CD8-positive, alpha-beta memory T cell (primary cell): ENCODE measurements at regions not wholly inside any gene's neighbourhood (a gene's known extent, or its start where the extent isn't known, plus 50 kb on each side); places are given as distances from the start of the nearest gene placed in this dataset.

Experiments
- CTCF ChIA-PET: fragments of 350-600 bp; sonication (Branson Sonifier 250); formaldehyde crosslinking; loops from one replicate; lab custom pipeline; 2021; ENCODE audit warnings: antibody characterized with exemption; lab: Charles Lee
- POLR2A ChIA-PET: fragments of 350-600 bp; sonication (Branson Sonifier 250); formaldehyde crosslinking; loops from one replicate; lab custom pipeline; 2021; ENCODE audit warnings: antibody characterized with exemption; lab: Charles Lee
- DNase-seq, 5 donors: peaks; one replicate each; pipeline versions ENCODE4 v3.0.0 to v3.0.0-alpha.2; 2020 to 2022; ENCODE audit warnings: mixed read lengths in 1 of 5
- H3K27ac ChIP-seq: one replicate; pipeline ENCODE4 v1.7.0; 2013; ENCODE audit warnings: low read depth, mild to moderate bottlenecking, low read length, moderate library complexity
- H3K27me3 ChIP-seq: 2 replicates; pipeline ENCODE4 v1.7.0; 2013; ENCODE audit warnings: low read length, mild to moderate bottlenecking; ENCODE audit not compliant: insufficient read depth, poor library complexity, severe bottlenecking
- H3K36me3 ChIP-seq: 2 replicates; pipeline ENCODE4 v1.7.0; 2013; ENCODE audit warnings: mild to moderate bottlenecking, low read length, moderate library complexity; ENCODE audit not compliant: insufficient read depth
- H3K4me1 ChIP-seq: 2 replicates; pipeline ENCODE4 v1.7.0; 2013; ENCODE audit warnings: mild to moderate bottlenecking, low read length, moderate library complexity; ENCODE audit not compliant: insufficient read depth
- H3K4me3 ChIP-seq: 2 replicates; pipeline ENCODE4 v1.7.0; 2013; ENCODE audit warnings: mild to moderate bottlenecking, low read length
- H3K9me3 ChIP-seq: 2 replicates; pipeline ENCODE4 v1.7.0; 2013; ENCODE audit warnings: mild to moderate bottlenecking, low read length
- H3K27ac Mint-ChIP-seq, 8 donors: one replicate each; pipeline ENCODE4 v1.8.0; 2020 to 2021; ENCODE audit warnings: mixed read lengths in 8 of 8, mild to moderate bottlenecking in 6 of 8, inconsistent platforms in 3 of 8, moderate library complexity in 3 of 8
- H3K27me3 Mint-ChIP-seq, 2 donors: one replicate each; pipeline ENCODE4 v1.8.0; 2020 to 2021; ENCODE audit warnings: mixed read lengths in 2 of 2, mild to moderate bottlenecking in 1 of 2, moderate library complexity in 1 of 2
- H3K36me3 Mint-ChIP-seq, 3 donors: one replicate each; pipeline ENCODE4 v1.8.0; 2020 to 2021; ENCODE audit warnings: mixed read lengths in 3 of 3, inconsistent platforms in 1 of 3, mild to moderate bottlenecking in 1 of 3
- H3K4me1 Mint-ChIP-seq, 3 donors: one replicate each; pipeline ENCODE4 v1.8.0; 2020 to 2021; ENCODE audit warnings: mixed read lengths in 3 of 3, inconsistent platforms in 1 of 3, mild to moderate bottlenecking in 1 of 3
- H3K4me3 Mint-ChIP-seq, 7 donors: one replicate each; pipeline ENCODE4 v1.8.0; 2020 to 2021; ENCODE audit warnings: mixed read lengths in 7 of 7, mild to moderate bottlenecking in 6 of 7, moderate library complexity in 4 of 7, inconsistent platforms in 2 of 7
- H3K9me3 Mint-ChIP-seq, 5 donors: one replicate each; pipeline ENCODE4 v1.8.0; 2020 to 2022; ENCODE audit warnings: mixed read lengths in 5 of 5, mild to moderate bottlenecking in 3 of 5, moderate library complexity in 2 of 5, inconsistent platforms in 1 of 5

DNA sequence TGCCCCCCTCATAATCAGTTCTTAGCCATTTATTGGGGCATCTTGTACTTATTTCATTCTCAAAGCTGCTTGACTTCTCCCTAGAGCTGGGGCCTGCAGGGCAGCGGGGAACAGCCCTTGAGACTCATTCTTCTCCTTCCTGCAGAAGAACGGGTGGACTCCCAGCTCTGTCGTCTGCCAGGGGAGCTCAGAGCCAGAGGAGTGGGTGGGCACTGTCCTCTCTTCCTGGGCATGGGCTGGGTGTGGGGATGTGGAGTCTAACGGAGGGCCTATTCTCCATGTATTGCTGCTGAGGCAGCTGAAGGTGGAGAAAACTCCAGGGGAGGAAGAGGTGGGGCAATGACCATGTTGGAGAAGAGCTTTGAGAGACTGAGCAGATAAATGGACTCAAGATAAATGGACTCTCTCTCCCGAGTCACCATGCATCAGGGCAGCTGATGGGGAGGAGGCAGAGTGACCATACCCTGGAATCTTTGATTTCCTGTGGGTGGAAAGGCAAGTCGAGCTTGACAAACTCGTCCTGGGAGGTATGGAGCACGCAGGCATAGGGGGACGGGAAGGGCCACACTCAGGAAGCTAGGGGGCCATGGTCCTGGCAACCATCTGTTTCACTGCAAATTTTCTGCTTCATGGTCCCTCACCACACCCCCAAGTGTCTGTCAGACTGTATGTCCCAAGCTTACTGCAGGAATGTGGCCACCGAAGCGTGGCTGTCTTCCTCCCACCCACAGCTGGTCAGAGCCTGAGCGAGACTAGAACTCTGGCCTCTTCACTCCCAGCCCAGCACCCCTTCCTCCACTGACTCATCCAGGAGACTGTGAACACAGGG lies 56.9 kb upstream of the ATP2B4 start:
- ChIA-PET POLR2A (no interaction called here), CTCF (no interaction called here)

DNA sequence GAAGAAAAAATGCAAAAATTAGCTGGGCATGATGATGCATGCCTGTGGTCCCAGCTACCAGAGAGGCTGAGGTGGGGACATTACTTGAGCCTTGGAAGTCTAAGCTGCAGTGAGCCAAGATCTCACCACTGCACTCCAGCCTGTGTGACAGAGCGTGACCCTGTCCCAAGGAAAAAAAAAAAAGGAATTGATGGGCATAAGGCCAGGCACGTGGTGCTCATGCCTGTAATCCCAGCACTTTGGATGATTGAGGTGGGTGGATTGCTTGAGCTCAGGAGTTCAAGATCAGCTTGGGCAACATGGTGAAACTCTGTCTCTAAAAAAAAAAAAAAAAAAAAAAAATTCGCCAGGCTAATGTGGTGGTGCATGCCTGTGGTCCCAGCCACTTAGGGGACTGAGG lies 55.8 kb upstream of the ATP2B4 start:
- no peaks in the 10 kb centered on the region for H3K36me3 ChIP-seq
- H3K27me3 ChIP-seq: no peaks in the 10 kb centered on the region
- Mint-ChIP-seq H3K27ac (no peak overlapping the region), H3K36me3 (no peaks in the 10 kb centered on the region), H3K4me1 (no peaks in the 10 kb centered on the region), H3K4me3 (no peak overlapping the region), H3K27me3 (peaks cover 0 to 9% of the 10 kb centered on the region in 2 donors), H3K9me3 (peaks cover 0 to 2% (median 0%) of the 10 kb centered on the region in 5 donors)
- no peak for DNase-seq
- ChIA-PET CTCF (interaction anchor here (1.6 kb wide), 1 partner anchor 23 kb away, joined by 5 read pairs; no protein-coding TSS in a partner anchor), POLR2A (no interaction called here)
- H3K4me3 ChIP-seq: no peak overlapping the region
- no peaks in the 10 kb centered on the region for H3K4me1 ChIP-seq
- no peaks in the 10 kb centered on the region for H3K9me3 ChIP-seq
- no peak overlapping the region for H3K27ac ChIP-seq

More for the DNA sequence above, 56.9 kb upstream of the ATP2B4 start:
- no peaks in the 10 kb centered on the region for H3K36me3 Mint-ChIP-seq
- H3K27ac Mint-ChIP-seq: no peak overlapping the region
- H3K27ac ChIP-seq: no peak overlapping the region
- H3K9me3 Mint-ChIP-seq: peaks cover 0 to 2% (median 0%) of the 10 kb centered on the region in 5 donors
- DNase-seq: no peak
- no peaks in the 10 kb centered on the region for H3K27me3 ChIP-seq
- no peak overlapping the region for H3K4me3 Mint-ChIP-seq
- H3K4me1 ChIP-seq: no peaks in the 10 kb centered on the region
- no peaks in the 10 kb centered on the region for H3K9me3 ChIP-seq
- no peak overlapping the region for H3K4me3 ChIP-seq
- peaks cover 0 to 9% of the 10 kb centered on the region in 2 donors for H3K27me3 Mint-ChIP-seq
- no peaks in the 10 kb centered on the region for H3K4me1 Mint-ChIP-seq
- H3K36me3 ChIP-seq: no peaks in the 10 kb centered on the region

- ChIA-PET POLR2A (no interaction called here), CTCF (interaction anchor here (1.0 to 1.7 kb wide), 3 partner anchors 22 to 130 kb away, joined by 4 to 5 read pairs (median 4); no protein-coding TSS in a partner anchor)
- Histone ChIP-seq H3K27me3 (no peaks in the 10 kb centered on the region), H3K27ac (no peak overlapping the region), H3K9me3 (no peaks in the 10 kb centered on the region), H3K4me3 (no peak overlapping the region), H3K4me1 (no peaks in the 10 kb centered on the region), H3K36me3 (no peaks in the 10 kb centered on the region)
- Mint-ChIP-seq H3K36me3 (no peaks in the 10 kb centered on the region), H3K27me3 (peaks cover 0 to 9% of the 10 kb centered on the region in 2 donors), H3K27ac (no peak overlapping the region), H3K9me3 (peaks cover 0 to 2% (median 0%) of the 10 kb centered on the region in 5 donors), H3K4me3 (no peak overlapping the region), H3K4me1 (no peaks in the 10 kb centered on the region)
- no peak for DNase-seq
Measured at GRCh38 chr1:203571661-203572060, 55.0 kb upstream of the ATP2B4 start.

GRCh38 chr1:203572134-203572625 lies 54.5 kb upstream of the ATP2B4 start:
- no peak overlapping the region for H3K4me3 ChIP-seq
- H3K4me1 ChIP-seq: no peaks in the 10 kb centered on the region
- Mint-ChIP-seq H3K4me1 (no peaks in the 10 kb centered on the region), H3K27me3 (peaks cover 0 to 7% of the 10 kb centered on the region in 2 donors), H3K4me3 (no peak overlapping the region), H3K36me3 (no peaks in the 10 kb centered on the region), H3K27ac (peak overlapping the region in 1 of 8 donors; percentile 58), H3K9me3 (peaks cover 0 to 2% (median 0%) of the 10 kb centered on the region in 5 donors)
- no peak for DNase-seq
- H3K36me3 ChIP-seq: no peaks in the 10 kb centered on the region
- H3K27ac ChIP-seq: no peak overlapping the region
- no peaks in the 10 kb centered on the region for H3K27me3 ChIP-seq
- no peaks in the 10 kb centered on the region for H3K9me3 ChIP-seq
- POLR2A ChIA-PET: no interaction called here
- CTCF ChIA-PET: interaction anchor here (1.0 to 1.7 kb wide), 3 partner anchors 21 to 129 kb away, joined by 4 to 5 read pairs (median 4); no protein-coding TSS in a partner anchor

GRCh38 chr1:203573730-203574129 lies 52.9 kb upstream of the ATP2B4 start:
- H3K27me3 Mint-ChIP-seq: peaks cover 0 to 7% of the 10 kb centered on the region in 2 donors
- CTCF ChIA-PET: interaction anchor here (1.3 kb wide), 1 partner anchor 19 kb away, joined by 4 read pairs; no protein-coding TSS in a partner anchor

More at GRCh38 chr1:203573730-203574129, 52.9 kb upstream of the ATP2B4 start:
- no peak overlapping the region for H3K27ac Mint-ChIP-seq
- no peak overlapping the region for H3K4me3 Mint-ChIP-seq
- H3K36me3 Mint-ChIP-seq: no peaks in the 10 kb centered on the region
- Histone ChIP-seq H3K27ac (no peak overlapping the region), H3K27me3 (no peaks in the 10 kb centered on the region), H3K4me1 (no peaks in the 10 kb centered on the region), H3K36me3 (no peaks in the 10 kb centered on the region), H3K4me3 (no peak overlapping the region), H3K9me3 (no peaks in the 10 kb centered on the region)
- no peaks in the 10 kb centered on the region for H3K4me1 Mint-ChIP-seq
- DNase-seq: no peak
- peaks cover 0 to 2% (median 0%) of the 10 kb centered on the region in 5 donors for H3K9me3 Mint-ChIP-seq
- POLR2A ChIA-PET: no interaction called here
